Gastrocnemius medialis (tissue), 4 donors: ENCODE measurements at regions not wholly inside any gene's neighbourhood (a gene's known extent, or its start where the extent isn't known, plus 50 kb on each side); places are given as distances from the start of the nearest gene placed in this dataset.

ENCODE experiments used
- CTCF ChIP-seq, 5 experiments: fragments of 450-650 bp in 3 of 5; fragments of 200-600 bp in 2 of 5; sonication (generic) in 2 of 5; IDR thresholded peaks in 4 of 5; conservative IDR thresholded peaks in 1 of 5; 1 replicate in 4 of 5; 2 replicates in 1 of 5; pipeline ENCODE4 v1.5.1; 2016 to 2019; ENCODE audit warnings: antibody characterized with exemption in 5 of 5, mild to moderate bottlenecking in 3 of 5, moderate library complexity in 3 of 5
- POLR2A ChIP-seq, 2 donors: fragments of 450-650 bp; IDR thresholded peaks; one replicate each; pipeline ENCODE4 v1.6.1; 2017; ENCODE audit warnings: antibody characterized with exemption in 2 of 2, mild to moderate bottlenecking in 2 of 2, moderate library complexity in 2 of 2

DNA sequence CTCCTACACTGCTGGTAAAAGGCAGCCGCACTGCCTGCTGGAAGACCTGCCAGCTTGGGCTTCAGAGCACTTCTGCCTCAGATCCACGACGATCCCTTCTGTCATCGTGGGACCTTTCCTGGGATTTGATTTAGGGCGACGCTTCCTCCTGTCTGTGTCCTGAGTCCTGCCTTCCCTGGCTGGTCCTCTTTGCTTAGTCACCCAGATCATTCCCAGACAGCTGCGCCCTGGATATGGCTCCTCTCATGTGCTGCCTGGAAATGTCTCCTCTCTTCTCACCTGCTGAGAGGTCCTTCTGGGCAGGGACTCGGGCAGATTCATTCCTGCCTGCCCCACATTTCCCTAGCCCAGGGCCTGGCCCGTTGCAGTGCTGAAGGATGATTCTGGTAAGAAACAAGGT is 72.4 kb upstream of the POU3F1 start:
- TF ChIP-seq POLR2A (IDR thresholded peaks at IDR 0.05) (no peak), CTCF (IDR thresholded peaks at IDR 0.05 in 4 of 5, conservative IDR thresholded peaks at IDR 0.05 in 1 of 5) (no peak)
